Uterus (tissue), 2 donors: ENCODE measurements at regions not wholly inside any gene's neighbourhood (a gene's known extent, or its start where the extent isn't known, plus 50 kb on each side); places are given as distances from the start of the nearest gene placed in this dataset.

Experiments
- CTCF ChIP-seq, 4 experiments: fragments of 200-600 bp in 2 of 4; fragments of 450-650 bp in 2 of 4; sonication (generic) in 2 of 4; IDR thresholded peaks; one replicate each; pipeline ENCODE4 v1.5.1; 2016 to 2019; ENCODE audit warnings: antibody characterized with exemption in 4 of 4, mild to moderate bottlenecking in 2 of 4, moderate library complexity in 1 of 4
- POLR2A ChIP-seq, 2 donors: fragments of 450-650 bp; IDR thresholded peaks; one replicate each; pipeline ENCODE4 v1.6.1; 2016; ENCODE audit warnings: antibody characterized with exemption in 2 of 2, mild to moderate bottlenecking in 1 of 2, moderate library complexity in 1 of 2

- no peak for TF ChIP-seq POLR2A (IDR thresholded peaks at IDR 0.05)
- no peak for TF ChIP-seq CTCF (IDR thresholded peaks at IDR 0.05)
Measured at GRCh38 chr2:123040506-123040905, 984.6 kb upstream of the CNTNAP5 start.
